Neural progenitor cell (in vitro differentiated cells): ENCODE measurements at regions not wholly inside any gene's neighbourhood (a gene's known extent, or its start where the extent isn't known, plus 50 kb on each side); places are given as distances from the start of the nearest gene placed in this dataset.

Experiments
- CTCF ChIP-seq: fragments of 200-600 bp; sonication (generic); IDR thresholded peaks from 2 replicates; pipeline ENCODE4 v1.5.1; 2017; ENCODE audit warnings: antibody characterized with exemption, mild to moderate bottlenecking
- EZH2 ChIP-seq: fragments of 200-600 bp; sonication (generic); IDR thresholded peaks from 2 replicates; pipeline ENCODE4 v1.6.1; 2017; ENCODE audit warnings: antibody characterized with exemption, mild to moderate bottlenecking, moderate library complexity
- EZH2phosphoT487 ChIP-seq: fragments of 200-600 bp; sonication (generic); IDR thresholded peaks from 2 replicates; pipeline ENCODE4 v1.6.1; 2017; ENCODE audit warnings: antibody characterized with exemption

- TF ChIP-seq CTCF (no peak), EZH2phosphoT487 (no peak), EZH2 (no peak)
Measured at GRCh38 chr20:39605361-39605760, 643.2 kb downstream of the DHX35 start.
